ENCODE measurements at regions not wholly inside any gene's neighbourhood (a gene's known extent, or its start where the extent isn't known, plus 50 kb on each side); places are given as distances from the start of the nearest gene placed in this dataset.
"Not testable (repeated sequence)": the region's sequence is repeated elsewhere in the genome, so short reads cannot be mapped to it uniquely, and the experiment has no call there.

GRCh38 chr1:73056826-73057225, 774.5 kb upstream of the NEGR1 start:
- no peak for DNase-seq (ENCODE audit: low spot score)

GRCh38 chr1:73044241-73045036, 762.1 kb upstream of the NEGR1 start:
- no peak for DNase-seq (ENCODE audit: low spot score)

- DNase-seq (ENCODE audit: low spot score) = no peak
Observed at GRCh38 chr1:73042403-73042802, 760.1 kb upstream of the NEGR1 start.

GRCh38 chr1:73040811-73041210, 758.5 kb upstream of the NEGR1 start:
- DNase-seq (ENCODE audit: low spot score) = no peak

- no peak for DNase-seq (ENCODE audit: low spot score)
Observed at GRCh38 chr1:73034271-73034670, 751.9 kb upstream of the NEGR1 start.

GRCh38 chr1:73033640-73034039, 751.3 kb upstream of the NEGR1 start:
- DNase-seq (ENCODE audit: low spot score) = no peak

- no peak for DNase-seq (ENCODE audit: low spot score)
Observed at GRCh38 chr1:73029571-73029970, 747.2 kb upstream of the NEGR1 start.

GRCh38 chr1:73026114-73026513, 743.8 kb upstream of the NEGR1 start:
- no peak for DNase-seq (ENCODE audit: low spot score)

- DNase-seq (ENCODE audit: low spot score) = no peak
Observed at GRCh38 chr1:73009938-73010337, 727.6 kb upstream of the NEGR1 start.

- DNase-seq (ENCODE audit: low spot score) = no peak
Observed at GRCh38 chr1:73009311-73009710, 727.0 kb upstream of the NEGR1 start.

- no peak for DNase-seq (ENCODE audit: low spot score)
Observed at GRCh38 chr1:72997624-72998023, 715.3 kb upstream of the NEGR1 start.

- no peak for DNase-seq (ENCODE audit: low spot score)
Observed at GRCh38 chr1:72997041-72997440, 714.7 kb upstream of the NEGR1 start.

GRCh38 chr1:72987871-72988270, 705.5 kb upstream of the NEGR1 start:
- DNase-seq (ENCODE audit: low spot score) = not testable (repeated sequence)

- no peak for DNase-seq (ENCODE audit: low spot score)
Observed at GRCh38 chr1:72986591-72987290, 704.4 kb upstream of the NEGR1 start.

GRCh38 chr1:72985024-72985423, 702.7 kb upstream of the NEGR1 start:
- not testable (repeated sequence) for DNase-seq (ENCODE audit: low spot score)

- DNase-seq (ENCODE audit: low spot score) = not testable (repeated sequence)
Observed at GRCh38 chr1:72983011-72983410, 700.7 kb upstream of the NEGR1 start.

- no peak for DNase-seq (ENCODE audit: low spot score)
Observed at GRCh38 chr1:72969461-72969860, 687.1 kb upstream of the NEGR1 start.

GRCh38 chr1:72954943-72955342, 672.6 kb upstream of the NEGR1 start:
- no peak for DNase-seq (ENCODE audit: low spot score)

- not testable (repeated sequence) for DNase-seq (ENCODE audit: low spot score)
Observed at GRCh38 chr1:72950900-72951299, 668.6 kb upstream of the NEGR1 start.

- no peak for DNase-seq (ENCODE audit: low spot score)
Observed at GRCh38 chr1:72946903-72947499, 664.7 kb upstream of the NEGR1 start.

GRCh38 chr1:72942008-72942407, 659.7 kb upstream of the NEGR1 start:
- DNase-seq (ENCODE audit: low spot score) = no peak

GRCh38 chr1:72938408-72938807, 656.1 kb upstream of the NEGR1 start:
- DNase-seq (ENCODE audit: low spot score) = no peak

GRCh38 chr1:72937905-72938304, 655.6 kb upstream of the NEGR1 start:
- no peak for DNase-seq (ENCODE audit: low spot score)
